Spleen (tissue), 11 donors: ENCODE measurements at regions not wholly inside any gene's neighbourhood (a gene's known extent, or its start where the extent isn't known, plus 50 kb on each side); places are given as distances from the start of the nearest gene placed in this dataset.

Experiments
- DNase-seq: peaks from one replicate; pipeline ENCODE4 v3.0.0-alpha.2; 2020
- H3K27ac ChIP-seq, 8 donors: fragments of 200-600 bp; sonication (generic) in 7 of 8; 1 replicate in 4 of 8; 2 replicates in 4 of 8; pipeline versions ENCODE4 v1.5.0 to v1.8.0; 2016 to 2021; ENCODE audit warnings: inconsistent platforms in 4 of 8, mild to moderate bottlenecking in 4 of 8, moderate library complexity in 1 of 8
- H3K27me3 ChIP-seq, 7 donors: fragments of 200-600 bp; sonication (generic) in 6 of 7; replicated peaks in 1 of 7; 1 replicate in 4 of 7; 2 replicates in 3 of 7; pipeline versions ENCODE4 v1.5.0 to v1.8.0; 2016 to 2021; ENCODE audit warnings: inconsistent platforms in 3 of 7, mild to moderate bottlenecking in 1 of 7
- H3K36me3 ChIP-seq, 6 donors: fragments of 200-600 bp; sonication (generic) in 5 of 6; 1 replicate in 4 of 6; 2 replicates in 2 of 6; pipeline versions ENCODE4 v1.5.0 to v1.8.0; 2016 to 2021; ENCODE audit warnings: inconsistent platforms in 2 of 6
- H3K4me1 ChIP-seq, 6 donors: fragments of 200-600 bp; sonication (generic) in 5 of 6; 1 replicate in 3 of 6; 2 replicates in 3 of 6; pipeline versions ENCODE4 v1.5.0 to v1.8.0; 2016 to 2021; ENCODE audit warnings: inconsistent platforms in 3 of 6
- H3K4me3 ChIP-seq, 8 donors: fragments of 200-600 bp; sonication (generic) in 7 of 8; 1 replicate in 4 of 8; 2 replicates in 4 of 8; pipeline versions ENCODE4 v1.5.0 to v1.8.0; 2016 to 2021; ENCODE audit warnings: inconsistent platforms in 4 of 8, mild to moderate bottlenecking in 4 of 8, moderate library complexity in 2 of 8
- H3K9me3 ChIP-seq, 8 donors: fragments of 200-600 bp; sonication (generic) in 7 of 8; 1 replicate in 4 of 8; 2 replicates in 4 of 8; pipeline versions ENCODE4 v1.5.0 to v1.8.0; 2016 to 2021; ENCODE audit warnings: inconsistent platforms in 4 of 8
- CTCF ChIP-seq, 11 experiments: fragments of 200-600 bp in 7 of 11; fragments of 450-650 bp in 4 of 11; sonication (generic) in 4 of 11; IDR thresholded peaks in 8 of 11; conservative IDR thresholded peaks in 3 of 11; 1 replicate in 7 of 11; 2 replicates in 4 of 11; pipeline versions ENCODE4 v1.4.0 to v1.8.0; 2016 to 2021; ENCODE audit warnings: antibody characterized with exemption in 11 of 11, inconsistent platforms in 4 of 11, mild to moderate bottlenecking in 1 of 11
- POLR2A ChIP-seq, 3 donors: fragments of 450-650 bp; IDR thresholded peaks; one replicate each; pipeline ENCODE4 v1.5.1; 2017; ENCODE audit warnings: antibody characterized with exemption in 3 of 3, mild to moderate bottlenecking in 1 of 3
- POLR2AphosphoS5 ChIP-seq, 3 donors: sonication (generic); formaldehyde crosslinking; IDR thresholded peaks; one replicate each; pipeline ENCODE4 v1.5.1; 2017; ENCODE audit warnings: antibody characterized with exemption in 3 of 3
- WGBS, 5 donors: extraction: QIAGEN DNeasy Blood & Tissue Kit in 3 of 5; methylation state at CpG; one replicate each; pipeline versions ENCODE4 v1.1.5 to v1.1.7; 2013 to 2018; 5-methylcytosine and 5-hydroxymethylcytosine counted together
- intact Hi-C: fragments of 100-400 bp; cut with DNase I; formaldehyde crosslinking; loops from one replicate; pipeline ENCODE4 v1.15.0; 2023; ENCODE audit warnings: low total_unique reads
- donor health status: healthy with polysubstance abuse.
- donor health status: DM: no; HTN: no; CAD: no; lungs with moderate emphysema.
- donor health status: DM: no; HTN: no; CAD: no.
- donor health status: Bipolar disorder and iron deficiency.
- donor health status: healthy.
- donor health status: DM: no; HTN: no; CAD: no.
- donor health status: DM: yes; HTN: yes; CAD: no.

- no peak overlapping the region for H3K27ac ChIP-seq
- H3K4me3 ChIP-seq, result no peak overlapping the region
- TF ChIP-seq CTCF (IDR thresholded peaks at IDR 0.05 in 8 of 11, conservative IDR thresholded peaks at IDR 0.05 in 3 of 11), result no peak
- no peak for TF ChIP-seq POLR2A (IDR thresholded peaks at IDR 0.05)
- TF ChIP-seq POLR2AphosphoS5 (IDR thresholded peaks at IDR 0.05), result no peak
- WGBS, 5 donors, result 76 to 89% (median 78%) methylated on average over 7 of the region's 7 CpGs
- intact Hi-C loops, result no loop called here
- H3K4me1 ChIP-seq, result no peaks in the 10 kb centered on the region
- no peak for DNase-seq
- peaks cover 0 to 6% (median 0%) of the 10 kb centered on the region in 8 donors for H3K9me3 ChIP-seq
- no peaks in the 10 kb centered on the region for H3K36me3 ChIP-seq
- H3K27me3 ChIP-seq, result no peaks in the 10 kb centered on the region
These were observed 472.0 kb upstream of the TBX3 start for GRCh38 chr12:115155665-115156645.

- H3K4me1 ChIP-seq, result no peaks in the 10 kb centered on the region
- H3K9me3 ChIP-seq, result peaks cover 0 to 18% (median 2%) of the 10 kb centered on the region in 8 donors
- TF ChIP-seq POLR2A (IDR thresholded peaks at IDR 0.05), result no peak
- no peak for TF ChIP-seq POLR2AphosphoS5 (IDR thresholded peaks at IDR 0.05)
- TF ChIP-seq CTCF (IDR thresholded peaks at IDR 0.05 in 8 of 11, conservative IDR thresholded peaks at IDR 0.05 in 3 of 11), result no peak
- WGBS, 5 donors, result 74 to 83% (median 78%) methylated on average over 7 of the region's 7 CpGs
- H3K27ac ChIP-seq, result no peak overlapping the region
- no peak overlapping the region for H3K4me3 ChIP-seq
- no peaks in the 10 kb centered on the region for H3K36me3 ChIP-seq
- intact Hi-C loops, result no loop called here
- DNase-seq, result no peak
- H3K27me3 ChIP-seq, result no peaks in the 10 kb centered on the region
These were observed 465.9 kb upstream of the TBX3 start for GRCh38 chr12:115149685-115150378.

GRCh38 chr12:115149279-115149678, 465.3 kb upstream of the TBX3 start:
- peaks cover 0 to 18% (median 2%) of the 10 kb centered on the region in 8 donors for H3K9me3 ChIP-seq
- H3K27ac ChIP-seq, result no peak overlapping the region
- WGBS, 5 donors, result 86 to 94% (median 89%) methylated on average over 2 of the region's 2 CpGs
- H3K4me1 ChIP-seq, result no peaks in the 10 kb centered on the region
- no peaks in the 10 kb centered on the region for H3K27me3 ChIP-seq
- no peak for DNase-seq
- H3K36me3 ChIP-seq, result no peaks in the 10 kb centered on the region
- intact Hi-C loops, result no loop called here
- H3K4me3 ChIP-seq, result no peak overlapping the region
- no peak for TF ChIP-seq CTCF (IDR thresholded peaks at IDR 0.05 in 8 of 11, conservative IDR thresholded peaks at IDR 0.05 in 3 of 11)
- no peak for TF ChIP-seq POLR2A (IDR thresholded peaks at IDR 0.05)
- TF ChIP-seq POLR2AphosphoS5 (IDR thresholded peaks at IDR 0.05), result no peak

GRCh38 chr12:115147916-115148315, 463.9 kb upstream of the TBX3 start:
- no peak for DNase-seq
- no peaks in the 10 kb centered on the region for H3K36me3 ChIP-seq
- H3K27ac ChIP-seq, result no peak overlapping the region
- TF ChIP-seq POLR2A (IDR thresholded peaks at IDR 0.05) (no peak), CTCF (IDR thresholded peaks at IDR 0.05 in 8 of 11, conservative IDR thresholded peaks at IDR 0.05 in 3 of 11) (no peak), POLR2AphosphoS5 (IDR thresholded peaks at IDR 0.05) (no peak)
- no peaks in the 10 kb centered on the region for H3K27me3 ChIP-seq
- H3K4me3 ChIP-seq, result no peak overlapping the region
- no peaks in the 10 kb centered on the region for H3K4me1 ChIP-seq
- intact Hi-C loops, result no loop called here
- WGBS, 5 donors, result 91 to 95% (median 94%) methylated on average over 2 of the region's 2 CpGs
- H3K9me3 ChIP-seq, result peaks cover 0 to 18% (median 2%) of the 10 kb centered on the region in 8 donors
